Gastrocnemius medialis (tissue), 4 donors: ENCODE measurements at regions not wholly inside any gene's neighbourhood (a gene's known extent, or its start where the extent isn't known, plus 50 kb on each side); places are given as distances from the start of the nearest gene placed in this dataset.
"Not testable (repeated sequence)": the region's sequence is repeated elsewhere in the genome, so short reads cannot be mapped to it uniquely, and the experiment has no call there.

Experiments used
- ATAC-seq, 2 donors: fragments of 150-250 bp; one replicate each; pipeline ENCODE4 v1.9.1; 2016
- DNase-seq, 2 donors: peaks; one replicate each; pipeline ENCODE4 v3.0.0-alpha.2; 2019
- H3K27ac ChIP-seq, 4 donors: fragments of 200-600 bp; sonication (generic); 1 replicate in 1 of 4; 2 replicates in 3 of 4; pipeline ENCODE4 v1.5.1; 2016 to 2018; ENCODE audit warnings: mild to moderate bottlenecking in 2 of 4, moderate library complexity in 1 of 4
- H3K27me3 ChIP-seq, 3 donors: fragments of 200-600 bp; sonication (generic) in 2 of 3; 1 replicate in 1 of 3; 2 replicates in 2 of 3; pipeline versions ENCODE4 v1.5.1 to v1.6.0; 2016 to 2019; ENCODE audit warnings: mild to moderate bottlenecking in 1 of 3, moderate library complexity in 1 of 3
- H3K36me3 ChIP-seq, 2 donors: fragments of 200-600 bp; sonication (generic) in 1 of 2; one replicate each; pipeline ENCODE4 v1.5.1; 2017 to 2018
- H3K4me1 ChIP-seq, 2 donors: fragments of 200-600 bp; sonication (generic) in 1 of 2; one replicate each; pipeline ENCODE4 v1.5.1; 2016 to 2017; ENCODE audit warnings: mild to moderate bottlenecking in 2 of 2
- H3K4me3 ChIP-seq, 4 donors: fragments of 200-600 bp; sonication (generic) in 3 of 4; 1 replicate in 1 of 4; 2 replicates in 3 of 4; pipeline ENCODE4 v1.5.1; 2016 to 2019; ENCODE audit warnings: mild to moderate bottlenecking in 2 of 4
- H3K9me3 ChIP-seq, 3 donors: fragments of 200-600 bp; sonication (generic) in 2 of 3; 1 replicate in 1 of 3; 2 replicates in 2 of 3; pipeline ENCODE4 v1.5.1; 2016 to 2019
- POLR2A ChIP-seq, 2 donors: fragments of 450-650 bp; IDR thresholded peaks; one replicate each; pipeline ENCODE4 v1.6.1; 2017; ENCODE audit warnings: antibody characterized with exemption in 2 of 2, mild to moderate bottlenecking in 2 of 2, moderate library complexity in 2 of 2
- in situ Hi-C, 4 donors: fragments of 200-750 bp; cut with MboI; loops; one replicate each; pipeline versions ENCODE4 v1.15.0 to v1.8.0; 2017; ENCODE audit warnings: low sequenced_read_pairs in 4 of 4
- intact Hi-C: fragments of 100-400 bp; cut with DNase I; formaldehyde crosslinking; loops from one replicate; pipeline ENCODE4 v1.15.1; 2023; ENCODE audit warnings: low total_unique reads
- TF ChIP-seq, protein P1 (sequence below), 5 experiments: fragments of 450-650 bp in 3 of 5; fragments of 200-600 bp in 2 of 5; sonication (generic) in 2 of 5; IDR thresholded peaks in 4 of 5; conservative IDR thresholded peaks in 1 of 5; 1 replicate in 4 of 5; 2 replicates in 1 of 5; pipeline ENCODE4 v1.5.1; 2016 to 2019; ENCODE audit warnings: antibody characterized with exemption in 5 of 5, mild to moderate bottlenecking in 3 of 5, moderate library complexity in 3 of 5

DNA sequence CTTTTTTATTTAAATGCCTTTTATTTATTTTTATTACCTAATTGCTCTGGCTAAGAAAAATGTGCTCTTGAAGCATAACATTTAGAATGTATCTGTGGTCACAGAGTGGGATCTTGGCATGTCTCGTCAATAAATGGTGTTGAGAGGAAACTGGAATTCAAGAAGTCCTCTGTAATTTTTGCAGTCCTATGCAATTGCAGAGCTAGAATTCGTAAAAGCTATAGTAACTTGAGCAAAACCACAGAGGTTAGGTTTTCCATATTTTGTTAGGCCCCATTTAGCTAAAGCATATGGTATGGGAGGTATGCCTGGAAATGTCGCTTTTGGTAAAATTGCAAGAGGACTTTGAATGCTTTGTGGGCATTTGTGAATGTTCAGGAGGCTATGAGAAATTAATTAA lies 466.7 kb upstream of the NFIA start:
- Histone ChIP-seq H3K9me3 (no peaks in the 10 kb centered on the region), H3K27me3 (no peaks in the 10 kb centered on the region), H3K4me3 (no peak overlapping the region), H3K4me1 (peaks cover 0 to 7% of the 10 kb centered on the region in 2 donors), H3K27ac (no peak overlapping the region), H3K36me3 (no peaks in the 10 kb centered on the region)
- intact Hi-C loops, result no loop called here
- in situ Hi-C loops, result no loop called here
- DNase-seq (no peak), ATAC-seq (no peak)
- TF ChIP-seq, protein P1, sequence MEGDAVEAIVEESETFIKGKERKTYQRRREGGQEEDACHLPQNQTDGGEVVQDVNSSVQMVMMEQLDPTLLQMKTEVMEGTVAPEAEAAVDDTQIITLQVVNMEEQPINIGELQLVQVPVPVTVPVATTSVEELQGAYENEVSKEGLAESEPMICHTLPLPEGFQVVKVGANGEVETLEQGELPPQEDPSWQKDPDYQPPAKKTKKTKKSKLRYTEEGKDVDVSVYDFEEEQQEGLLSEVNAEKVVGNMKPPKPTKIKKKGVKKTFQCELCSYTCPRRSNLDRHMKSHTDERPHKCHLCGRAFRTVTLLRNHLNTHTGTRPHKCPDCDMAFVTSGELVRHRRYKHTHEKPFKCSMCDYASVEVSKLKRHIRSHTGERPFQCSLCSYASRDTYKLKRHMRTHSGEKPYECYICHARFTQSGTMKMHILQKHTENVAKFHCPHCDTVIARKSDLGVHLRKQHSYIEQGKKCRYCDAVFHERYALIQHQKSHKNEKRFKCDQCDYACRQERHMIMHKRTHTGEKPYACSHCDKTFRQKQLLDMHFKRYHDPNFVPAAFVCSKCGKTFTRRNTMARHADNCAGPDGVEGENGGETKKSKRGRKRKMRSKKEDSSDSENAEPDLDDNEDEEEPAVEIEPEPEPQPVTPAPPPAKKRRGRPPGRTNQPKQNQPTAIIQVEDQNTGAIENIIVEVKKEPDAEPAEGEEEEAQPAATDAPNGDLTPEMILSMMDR (IDR thresholded peaks at IDR 0.05 in 4 of 5, conservative IDR thresholded peaks at IDR 0.05 in 1 of 5), result no peak
- TF ChIP-seq POLR2A (IDR thresholded peaks at IDR 0.05), result no peak

DNA sequence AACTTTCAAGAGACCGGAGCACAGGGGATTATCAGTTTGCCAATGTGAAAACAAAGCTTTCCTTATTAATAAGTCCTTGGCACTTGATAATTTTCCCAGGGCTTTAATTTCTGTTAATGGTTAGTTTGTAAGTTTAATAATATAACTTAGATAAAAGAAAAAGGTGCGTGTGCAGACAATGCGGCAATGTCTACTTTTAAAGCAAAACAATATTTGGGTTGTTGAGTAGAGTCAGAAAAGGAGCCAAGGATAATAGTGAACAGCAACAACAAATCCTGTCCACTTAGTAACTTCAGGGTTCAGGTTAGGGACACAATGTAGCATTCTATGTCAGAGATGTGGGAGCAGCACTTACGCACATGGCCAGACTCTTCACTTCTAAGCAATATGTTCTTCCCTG lies 469.6 kb upstream of the NFIA start:
- Histone ChIP-seq H3K36me3 (no peaks in the 10 kb centered on the region), H3K4me3 (no peak overlapping the region), H3K9me3 (no peaks in the 10 kb centered on the region), H3K4me1 (no peaks in the 10 kb centered on the region), H3K27me3 (no peaks in the 10 kb centered on the region), H3K27ac (no peak overlapping the region)
- DNase-seq, result no peak
- intact Hi-C loops (no loop called here), in situ Hi-C loops (no loop called here)
- ATAC-seq, result no peak
- TF ChIP-seq, protein P1 (IDR thresholded peaks at IDR 0.05 in 4 of 5, conservative IDR thresholded peaks at IDR 0.05 in 1 of 5), result no peak
- no peak for TF ChIP-seq POLR2A (IDR thresholded peaks at IDR 0.05)

DNA sequence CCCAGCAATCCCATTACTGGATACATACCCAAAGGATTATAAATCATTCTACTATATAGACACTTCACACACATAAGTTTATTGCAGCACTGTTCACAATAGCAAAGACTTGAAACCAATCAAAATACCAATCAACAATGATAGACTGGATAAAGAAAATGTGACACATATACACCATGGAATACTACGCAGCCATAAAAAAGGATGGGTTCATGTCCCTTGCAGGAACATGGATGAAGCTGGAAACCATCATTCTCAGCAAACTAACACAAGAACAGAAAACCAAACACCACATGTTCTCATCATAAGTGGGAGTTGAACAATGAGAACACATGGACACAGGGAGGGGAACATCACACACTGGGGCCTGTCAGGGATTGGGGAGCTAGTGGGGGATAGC lies 475.4 kb upstream of the NFIA start:
- in situ Hi-C loops, result not testable (repeated sequence)

DNA sequence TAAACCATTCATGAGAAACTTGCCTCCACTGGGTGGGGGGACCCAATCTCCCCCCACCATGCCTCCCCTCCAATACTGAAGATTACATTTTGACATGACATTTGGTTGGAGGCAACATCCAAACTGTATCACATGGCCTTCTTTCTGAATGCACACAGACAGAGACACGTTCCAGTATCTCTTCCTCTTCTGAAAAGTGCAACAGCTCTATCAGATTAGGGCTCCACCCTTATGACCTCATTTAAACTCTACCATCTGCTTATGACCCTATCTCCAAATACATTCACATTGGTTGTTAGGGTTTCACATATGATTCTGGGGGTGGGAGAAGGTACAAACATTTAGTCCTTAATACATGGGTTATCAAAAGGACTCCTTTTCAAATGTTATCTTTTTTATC lies 481.8 kb upstream of the NFIA start:
- ATAC-seq (no peak), DNase-seq (no peak)
- intact Hi-C loops (no loop called here), in situ Hi-C loops (no loop called here)
- TF ChIP-seq POLR2A (IDR thresholded peaks at IDR 0.05), result no peak
- TF ChIP-seq, protein P1 (IDR thresholded peaks at IDR 0.05 in 4 of 5, conservative IDR thresholded peaks at IDR 0.05 in 1 of 5), result no peak
- Histone ChIP-seq H3K27ac (no peak overlapping the region), H3K4me3 (no peak overlapping the region), H3K4me1 (no peaks in the 10 kb centered on the region), H3K36me3 (no peaks in the 10 kb centered on the region), H3K27me3 (no peaks in the 10 kb centered on the region), H3K9me3 (no peaks in the 10 kb centered on the region)

More for the DNA sequence above, 475.4 kb upstream of the NFIA start:
- H3K36me3 ChIP-seq, H3K4me3 ChIP-seq, ATAC-seq, DNase-seq, H3K9me3 ChIP-seq, intact Hi-C loops, H3K27me3 ChIP-seq, H3K27ac ChIP-seq, H3K4me1 ChIP-seq: not testable (repeated sequence)

DNA sequence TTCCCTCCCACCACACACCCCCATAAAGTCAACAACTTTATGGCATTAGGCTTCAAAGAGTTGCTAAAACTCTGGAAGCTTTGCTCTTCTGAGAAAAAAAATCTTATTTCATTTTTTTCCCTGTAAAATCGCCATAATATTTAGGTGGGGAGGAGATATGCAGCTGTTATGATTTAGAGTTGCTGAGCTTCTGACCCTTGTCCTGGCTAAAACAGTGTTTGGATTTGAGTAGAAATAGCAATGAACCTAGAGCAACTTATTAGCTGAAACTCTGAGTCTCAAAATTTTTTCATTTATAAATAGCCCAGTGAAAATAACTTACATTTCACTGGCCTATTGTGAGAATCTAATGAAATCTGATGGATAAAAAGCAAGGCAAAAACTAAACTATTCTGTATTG lies 482.8 kb upstream of the NFIA start:
- H3K4me1 ChIP-seq, result no peaks in the 10 kb centered on the region
- ATAC-seq (no peak), DNase-seq (no peak)
- no peaks in the 10 kb centered on the region for H3K27me3 ChIP-seq
- H3K36me3 ChIP-seq, result no peaks in the 10 kb centered on the region
- TF ChIP-seq, protein P1 (IDR thresholded peaks at IDR 0.05 in 4 of 5, conservative IDR thresholded peaks at IDR 0.05 in 1 of 5), result no peak
- no peak for TF ChIP-seq POLR2A (IDR thresholded peaks at IDR 0.05)
- intact Hi-C loops (no loop called here), in situ Hi-C loops (no loop called here)
- H3K27ac ChIP-seq, result no peak overlapping the region
- H3K9me3 ChIP-seq, result no peaks in the 10 kb centered on the region
- no peak overlapping the region for H3K4me3 ChIP-seq
